ENCODE measurements at regions not wholly inside any gene's neighbourhood (a gene's known extent, or its start where the extent isn't known, plus 50 kb on each side); places are given as distances from the start of the nearest gene placed in this dataset.

GRCh38 chr11:131275580-131275979, 94.8 kb upstream of the NTM start:
- no peak for TF ChIP-seq REST (IDR thresholded peaks at IDR 0.05; ENCODE audit: insufficient replicate concordance, low read depth)
- no peak for TF ChIP-seq SPI1 (IDR thresholded peaks at IDR 0.05; ENCODE audit: borderline replicate concordance, low read depth)
- TF ChIP-seq CTCF (IDR thresholded peaks at IDR 0.05; ENCODE audit: insufficient read depth, low read length): no peak
- no peak for TF ChIP-seq GABPA (IDR thresholded peaks at IDR 0.05; ENCODE audit: low read depth)
- TF ChIP-seq POLR2AphosphoS5 (IDR thresholded peaks at IDR 0.05; ENCODE audit: low read depth): no peak
- Histone ChIP-seq H3K4me3 (replicated peaks; ENCODE audit: insufficient read depth, low read length) (no peak overlapping the region), H3K27me3 (ENCODE audit: insufficient read depth, poor library complexity, severe bottlenecking) (no peaks in the 10 kb centered on the region), H3K27ac (replicated peaks) (no peak overlapping the region)
- no peak for DNase-seq (ENCODE audit: low read depth in 1 of 2, low spot score in 1 of 2)

- TF ChIP-seq POLR2AphosphoS5 (IDR thresholded peaks at IDR 0.05; ENCODE audit: low read depth) (no peak), CTCF (IDR thresholded peaks at IDR 0.05; ENCODE audit: insufficient read depth, low read length) (no peak), REST (IDR thresholded peaks at IDR 0.05; ENCODE audit: insufficient replicate concordance, low read depth) (no peak), SPI1 (IDR thresholded peaks at IDR 0.05; ENCODE audit: borderline replicate concordance, low read depth) (no peak), GABPA (IDR thresholded peaks at IDR 0.05; ENCODE audit: low read depth) (no peak)
- Histone ChIP-seq H3K27me3 (ENCODE audit: insufficient read depth, poor library complexity, severe bottlenecking) (no peaks in the 10 kb centered on the region), H3K4me3 (replicated peaks; ENCODE audit: insufficient read depth, low read length) (no peak overlapping the region), H3K27ac (replicated peaks) (no peak overlapping the region)
- DNase-seq (ENCODE audit: low read depth in 1 of 2, low spot score in 1 of 2): no peak
Observed at GRCh38 chr11:131278472-131278871, 91.9 kb upstream of the NTM start.

GRCh38 chr11:131279654-131280384, 90.6 kb upstream of the NTM start:
- no peak overlapping the region for H3K27ac ChIP-seq (replicated peaks)
- H3K27me3 ChIP-seq (ENCODE audit: insufficient read depth, poor library complexity, severe bottlenecking): no peaks in the 10 kb centered on the region
- no peak for TF ChIP-seq POLR2AphosphoS5 (IDR thresholded peaks at IDR 0.05; ENCODE audit: low read depth)
- no peak for TF ChIP-seq SPI1 (IDR thresholded peaks at IDR 0.05; ENCODE audit: borderline replicate concordance, low read depth)
- TF ChIP-seq CTCF (IDR thresholded peaks at IDR 0.05; ENCODE audit: insufficient read depth, low read length): no peak
- no peak for TF ChIP-seq GABPA (IDR thresholded peaks at IDR 0.05; ENCODE audit: low read depth)
- no peak for TF ChIP-seq REST (IDR thresholded peaks at IDR 0.05; ENCODE audit: insufficient replicate concordance, low read depth)
- no peak overlapping the region for H3K4me3 ChIP-seq (replicated peaks; ENCODE audit: insufficient read depth, low read length)
- DNase-seq (ENCODE audit: low read depth in 1 of 2, low spot score in 1 of 2): no peak

All from HL-60 (cell line).